ENCODE measurements at regions not wholly inside any gene's neighbourhood (a gene's known extent, or its start where the extent isn't known, plus 50 kb on each side); places are given as distances from the start of the nearest gene placed in this dataset.

DNA sequence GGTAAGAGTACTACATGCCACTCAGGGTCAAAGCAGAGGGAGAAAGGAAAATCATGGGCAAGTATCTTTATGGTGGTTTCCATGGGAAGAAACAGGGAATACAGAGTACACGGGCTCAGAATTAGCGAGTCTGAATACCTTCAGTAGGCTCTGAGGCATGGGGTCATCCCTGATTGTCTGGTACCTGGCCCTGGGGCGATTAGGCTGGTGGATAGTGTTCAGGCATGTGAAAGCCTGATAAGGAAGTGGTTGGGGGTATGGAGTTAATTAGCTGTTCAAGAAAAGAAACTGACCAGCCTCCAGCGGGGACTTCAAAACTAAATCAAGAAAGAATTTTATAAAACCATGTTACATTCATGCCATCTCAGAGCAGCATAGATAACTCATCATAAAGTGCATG, 518.8 kb downstream of the RAB28 start:
- no peak for DNase-seq (ENCODE audit: low read depth, low spot score)
- TF ChIP-seq POLR2AphosphoS5 (IDR thresholded peaks at IDR 0.05; ENCODE audit: borderline replicate concordance, low read depth, low read length) (no peak), FOXP2 (optimal IDR thresholded peaks at IDR 0.05; ENCODE audit: control extremely low read depth, extremely low read length, insufficient read depth) (no peak)
- Histone ChIP-seq H3K9ac (ENCODE audit: insufficient read length) (no peak overlapping the region), H3K36me3 (ENCODE audit: insufficient read depth, low read length) (no peaks in the 10 kb centered on the region), H3K27ac (no peak overlapping the region), H3K9me3 (ENCODE audit: low read depth, low read length) (no peaks in the 10 kb centered on the region), H3K4me3 (no peak overlapping the region)

DNA sequence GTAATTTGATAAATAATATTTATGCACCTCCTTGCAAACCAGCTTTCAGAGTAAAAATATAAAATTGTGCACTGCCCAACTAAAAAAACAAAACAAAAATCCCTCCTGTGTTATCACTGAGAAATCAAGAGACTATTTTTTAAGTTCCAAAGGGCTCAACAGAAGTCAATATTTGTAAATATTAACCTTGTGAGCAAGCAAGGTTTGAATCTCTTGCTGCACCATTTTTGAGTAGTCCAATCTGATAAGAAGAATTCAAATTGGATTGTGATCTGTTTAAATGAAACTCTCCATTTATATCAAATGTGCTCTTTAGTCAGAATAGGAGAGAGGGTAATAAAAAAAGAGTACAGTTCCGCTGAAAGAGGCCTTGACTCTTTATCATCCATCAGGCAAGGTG, 520.2 kb downstream of the RAB28 start:
- DNase-seq (ENCODE audit: low read depth, low spot score), result no peak
- Histone ChIP-seq H3K4me3 (no peak overlapping the region), H3K27ac (no peak overlapping the region), H3K36me3 (ENCODE audit: insufficient read depth, low read length) (no peaks in the 10 kb centered on the region), H3K9me3 (ENCODE audit: low read depth, low read length) (no peaks in the 10 kb centered on the region), H3K9ac (ENCODE audit: insufficient read length) (no peak overlapping the region)
- TF ChIP-seq EZH2 (IDR thresholded peaks at IDR 0.05), result no peak
- no peak for TF ChIP-seq POLR2AphosphoS5 (IDR thresholded peaks at IDR 0.05; ENCODE audit: borderline replicate concordance, low read depth, low read length)
- TF ChIP-seq FOXP2 (optimal IDR thresholded peaks at IDR 0.05; ENCODE audit: control extremely low read depth, extremely low read length, insufficient read depth), result no peak

DNA sequence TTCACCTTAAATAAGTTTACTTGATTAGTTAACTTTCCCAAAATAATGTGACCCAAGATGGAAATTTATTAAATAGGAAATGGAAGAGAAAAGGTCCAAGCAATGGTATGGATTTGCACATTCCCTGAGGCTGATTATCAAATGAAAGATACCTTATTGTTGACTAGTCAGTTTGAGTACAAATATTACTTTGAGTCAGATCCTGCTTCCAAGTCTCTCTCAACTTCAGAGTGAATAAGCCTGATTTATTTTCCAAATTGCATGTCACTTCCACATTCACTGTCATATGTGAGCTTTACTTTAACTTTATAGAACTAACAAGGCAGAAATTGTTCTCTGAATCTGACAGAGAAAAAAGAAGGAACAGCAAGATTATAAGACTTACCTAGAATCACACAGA, 520.8 kb downstream of the RAB28 start:
- no peak for DNase-seq (ENCODE audit: low read depth, low spot score)
- Histone ChIP-seq H3K9me3 (ENCODE audit: low read depth, low read length) (no peaks in the 10 kb centered on the region), H3K36me3 (ENCODE audit: insufficient read depth, low read length) (no peaks in the 10 kb centered on the region), H3K4me3 (no peak overlapping the region), H3K27ac (no peak overlapping the region), H3K9ac (ENCODE audit: insufficient read length) (no peak overlapping the region)
- TF ChIP-seq POLR2AphosphoS5 (IDR thresholded peaks at IDR 0.05; ENCODE audit: borderline replicate concordance, low read depth, low read length) (no peak), EZH2 (IDR thresholded peaks at IDR 0.05) (no peak), FOXP2 (optimal IDR thresholded peaks at IDR 0.05; ENCODE audit: control extremely low read depth, extremely low read length, insufficient read depth) (no peak)

DNA sequence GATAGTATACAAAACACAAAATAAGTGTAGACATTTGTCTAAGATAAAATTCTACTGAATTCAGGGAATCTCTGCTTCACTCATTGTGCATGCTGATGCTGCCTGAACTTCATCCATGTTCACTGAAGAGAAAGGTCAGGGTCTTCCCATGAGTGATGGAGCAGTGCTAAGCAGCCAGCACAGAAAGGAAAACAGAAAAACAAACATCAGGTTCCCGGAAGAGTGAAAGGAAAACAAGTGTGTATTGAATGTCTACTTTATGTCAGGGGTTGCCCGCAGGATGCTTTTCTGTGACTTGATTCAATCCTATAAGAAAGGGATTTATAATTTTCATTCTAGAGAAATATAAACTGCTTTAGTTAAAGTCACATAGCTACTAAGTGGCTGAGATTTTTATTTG, 522.4 kb downstream of the RAB28 start:
- TF ChIP-seq FOXP2 (optimal IDR thresholded peaks at IDR 0.05; ENCODE audit: control extremely low read depth, extremely low read length, insufficient read depth), result no peak
- Histone ChIP-seq H3K9ac (ENCODE audit: insufficient read length) (no peak overlapping the region), H3K36me3 (ENCODE audit: insufficient read depth, low read length) (no peaks in the 10 kb centered on the region), H3K27ac (no peak overlapping the region), H3K4me3 (no peak overlapping the region), H3K9me3 (ENCODE audit: low read depth, low read length) (no peaks in the 10 kb centered on the region)
- DNase-seq (ENCODE audit: low read depth, low spot score), result no peak

DNA sequence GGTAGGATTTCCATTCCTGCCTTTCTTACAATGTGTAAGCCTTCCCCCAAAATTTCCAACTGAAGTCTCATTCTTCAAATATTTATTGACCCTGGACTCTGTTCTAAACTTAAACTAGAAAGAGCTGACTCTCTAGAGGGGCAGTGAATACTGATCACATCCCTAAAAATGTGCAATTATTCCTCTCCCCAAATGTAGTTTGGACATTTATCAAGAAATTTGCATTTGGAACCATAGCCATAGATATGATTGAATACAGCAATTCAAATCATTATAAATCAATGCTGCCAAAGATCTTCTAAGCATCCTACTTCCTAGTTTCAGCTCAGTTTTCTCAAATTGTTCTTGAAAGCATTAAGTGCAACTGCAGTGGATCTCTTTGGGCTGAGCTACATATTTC, 525.7 kb downstream of the RAB28 start:
- TF ChIP-seq EZH2 (IDR thresholded peaks at IDR 0.05) (no peak), FOXP2 (optimal IDR thresholded peaks at IDR 0.05; ENCODE audit: control extremely low read depth, extremely low read length, insufficient read depth) (no peak), POLR2AphosphoS5 (IDR thresholded peaks at IDR 0.05; ENCODE audit: borderline replicate concordance, low read depth, low read length) (no peak)
- Histone ChIP-seq H3K9ac (ENCODE audit: insufficient read length) (no peak overlapping the region), H3K27ac (no peak overlapping the region), H3K36me3 (ENCODE audit: insufficient read depth, low read length) (no peaks in the 10 kb centered on the region), H3K9me3 (ENCODE audit: low read depth, low read length) (no peaks in the 10 kb centered on the region), H3K4me3 (no peak overlapping the region)
- DNase-seq (ENCODE audit: low read depth, low spot score), result no peak

DNA sequence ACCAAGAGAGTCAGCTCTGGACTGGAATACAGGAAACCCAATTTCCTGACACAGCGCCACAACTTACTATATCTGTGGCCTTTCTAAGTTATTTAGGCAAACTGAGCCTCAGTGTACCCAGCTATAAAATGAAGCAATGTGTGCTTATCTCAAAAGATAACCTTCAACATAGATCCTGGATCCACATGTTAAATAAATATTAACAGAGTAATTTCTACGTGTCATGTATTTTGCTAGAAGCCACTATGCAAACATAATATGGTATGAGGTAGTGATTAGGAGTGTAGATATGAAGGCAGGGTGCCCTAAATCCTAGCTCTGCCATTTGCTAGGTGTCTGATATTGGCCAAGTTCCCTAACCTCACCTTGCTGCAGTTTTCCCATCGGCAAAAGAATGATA, 527.0 kb downstream of the RAB28 start:
- DNase-seq (ENCODE audit: low read depth, low spot score), result no peak
- Histone ChIP-seq H3K9me3 (ENCODE audit: low read depth, low read length) (no peaks in the 10 kb centered on the region), H3K36me3 (ENCODE audit: insufficient read depth, low read length) (no peaks in the 10 kb centered on the region), H3K9ac (ENCODE audit: insufficient read length) (no peak overlapping the region), H3K27ac (no peak overlapping the region), H3K4me3 (no peak overlapping the region)
- TF ChIP-seq EZH2 (IDR thresholded peaks at IDR 0.05), result no peak
- TF ChIP-seq POLR2AphosphoS5 (IDR thresholded peaks at IDR 0.05; ENCODE audit: borderline replicate concordance, low read depth, low read length), result no peak

DNA sequence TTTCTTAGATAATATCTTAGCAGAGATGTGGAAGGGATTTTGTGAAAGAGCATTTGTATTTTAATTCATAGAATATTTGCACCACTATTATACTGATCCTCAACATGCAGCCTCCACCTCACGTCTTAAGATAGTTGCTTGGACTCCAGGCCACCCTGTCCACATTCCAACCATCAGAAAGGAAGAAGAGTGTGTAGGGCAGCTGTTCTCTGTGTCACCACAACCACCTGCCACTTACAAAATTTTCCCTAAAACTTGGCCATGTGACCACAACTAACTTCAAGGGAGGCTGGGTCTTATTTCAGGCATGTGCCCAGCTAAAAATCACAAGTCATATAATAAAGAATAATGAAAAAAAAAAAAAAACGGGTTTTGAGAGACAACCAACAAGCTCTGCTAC, 528.1 kb downstream of the RAB28 start:
- no peak overlapping the region for H3K4me3 ChIP-seq
- no peak overlapping the region for H3K9ac ChIP-seq (ENCODE audit: insufficient read length)
- TF ChIP-seq FOXP2 (optimal IDR thresholded peaks at IDR 0.05; ENCODE audit: control extremely low read depth, extremely low read length, insufficient read depth), result no peak
- TF ChIP-seq POLR2AphosphoS5 (IDR thresholded peaks at IDR 0.05; ENCODE audit: borderline replicate concordance, low read depth, low read length), result no peak
- TF ChIP-seq EZH2 (IDR thresholded peaks at IDR 0.05), result no peak
- no peak for DNase-seq (ENCODE audit: low read depth, low spot score)
- H3K27ac ChIP-seq, result no peak overlapping the region
- H3K9me3 ChIP-seq (ENCODE audit: low read depth, low read length), result no peaks in the 10 kb centered on the region
- H3K36me3 ChIP-seq (ENCODE audit: insufficient read depth, low read length), result no peaks in the 10 kb centered on the region

DNA sequence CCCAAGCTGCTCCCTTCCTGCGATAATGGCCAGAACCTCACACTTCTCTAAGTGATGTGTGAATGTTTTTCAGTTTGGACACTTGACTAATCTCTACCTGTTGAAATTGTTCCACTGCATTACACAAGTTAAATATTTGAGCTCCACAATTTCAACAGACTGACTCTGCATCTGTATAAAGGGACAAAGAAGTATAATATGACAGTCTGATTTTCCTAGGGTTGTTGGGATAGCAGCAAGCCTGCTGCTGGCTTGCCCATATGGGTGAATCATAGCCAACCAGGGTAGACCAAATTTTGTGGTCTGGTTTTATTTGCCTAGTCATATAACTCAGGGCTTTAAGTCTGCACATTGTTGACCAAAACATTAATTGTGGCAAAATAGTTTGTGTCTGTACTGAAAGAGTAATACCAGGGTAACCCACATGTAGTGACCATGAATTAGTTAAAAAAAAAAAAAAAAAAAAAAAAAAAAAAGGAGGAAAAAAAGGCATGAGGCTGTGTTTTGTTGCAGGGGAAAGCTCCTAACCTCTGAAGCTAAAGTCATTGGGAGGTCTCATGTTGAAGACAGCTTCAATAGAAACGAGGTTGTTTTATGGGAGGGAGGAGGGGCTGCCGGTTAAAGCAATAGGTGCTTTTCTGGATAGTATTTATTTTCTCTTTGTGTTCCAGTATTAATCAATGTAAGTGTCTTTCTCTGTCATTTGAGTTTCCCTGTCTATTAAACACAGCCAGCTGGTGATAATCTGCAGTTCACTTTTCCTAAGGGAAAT, 534.2 kb downstream of the RAB28 start:
- Histone ChIP-seq H3K9ac (ENCODE audit: insufficient read length) (no peak overlapping the region), H3K27ac (no peak overlapping the region), H3K4me3 (no peak overlapping the region), H3K36me3 (ENCODE audit: insufficient read depth, low read length) (no peaks in the 10 kb centered on the region), H3K9me3 (ENCODE audit: low read depth, low read length) (no peaks in the 10 kb centered on the region)
- DNase-seq (ENCODE audit: low read depth, low spot score), result no peak
- TF ChIP-seq EZH2 (IDR thresholded peaks at IDR 0.05) (no peak), POLR2AphosphoS5 (IDR thresholded peaks at IDR 0.05; ENCODE audit: borderline replicate concordance, low read depth, low read length) (no peak), FOXP2 (optimal IDR thresholded peaks at IDR 0.05; ENCODE audit: control extremely low read depth, extremely low read length, insufficient read depth) (no peak)

DNA sequence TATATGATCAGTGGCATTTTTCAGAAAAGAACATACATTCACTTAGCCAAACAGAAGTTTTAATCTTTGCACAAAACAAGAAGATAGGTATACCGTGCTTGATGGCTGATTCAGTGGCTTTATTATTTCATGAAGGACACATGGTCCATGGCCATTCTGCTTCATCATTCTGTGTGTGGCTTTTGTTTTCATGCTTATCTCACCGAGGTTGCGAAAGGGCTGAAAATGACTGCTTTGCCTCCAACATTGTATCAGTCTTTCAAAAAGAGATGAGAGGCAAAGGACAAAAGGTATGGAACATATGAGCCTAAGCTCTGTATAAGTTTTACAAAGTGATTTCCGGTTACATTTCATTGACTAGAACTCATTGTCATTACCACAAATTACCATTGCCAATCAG, 541.1 kb downstream of the RAB28 start:
- Histone ChIP-seq H3K27ac (no peak overlapping the region), H3K4me3 (no peak overlapping the region), H3K36me3 (ENCODE audit: insufficient read depth, low read length) (no peaks in the 10 kb centered on the region), H3K9ac (ENCODE audit: insufficient read length) (no peak overlapping the region), H3K9me3 (ENCODE audit: low read depth, low read length) (no peaks in the 10 kb centered on the region)
- no peak for DNase-seq (ENCODE audit: low read depth, low spot score)
- no peak for TF ChIP-seq POLR2AphosphoS5 (IDR thresholded peaks at IDR 0.05; ENCODE audit: borderline replicate concordance, low read depth, low read length)
- TF ChIP-seq FOXP2 (optimal IDR thresholded peaks at IDR 0.05; ENCODE audit: control extremely low read depth, extremely low read length, insufficient read depth), result no peak
- no peak for TF ChIP-seq EZH2 (IDR thresholded peaks at IDR 0.05)
